Liver (tissue), 3 donors: ENCODE measurements at regions not wholly inside any gene's neighbourhood (a gene's known extent, or its start where the extent isn't known, plus 50 kb on each side); places are given as distances from the start of the nearest gene placed in this dataset.

Experiments used
- EGR1 ChIP-seq, 2 donors: IDR thresholded peaks; 2 replicates each; pipeline ENCODE4 v1.6.1; 2016 to 2018; ENCODE audit warnings: antibody characterized with exemption in 2 of 2, low read depth in 2 of 2
- FOXA1 ChIP-seq: IDR thresholded peaks from 2 replicates; pipeline ENCODE4 v1.6.1; 2016; ENCODE audit warnings: antibody characterized with exemption
- GABPA ChIP-seq, 2 donors: IDR thresholded peaks in 1 of 2; conservative IDR thresholded peaks in 1 of 2; 2 replicates each; pipeline ENCODE4 v1.6.1; 2016; ENCODE audit warnings: antibody characterized with exemption in 2 of 2, mild to moderate bottlenecking in 1 of 2, moderate library complexity in 1 of 2
- HNF4G ChIP-seq: IDR thresholded peaks from 2 replicates; pipeline ENCODE4 v1.6.1; 2016; ENCODE audit warnings: antibody characterized with exemption
- JUND ChIP-seq, 2 donors: IDR thresholded peaks; 2 replicates each; pipeline ENCODE4 v1.6.1; 2016; ENCODE audit warnings: antibody characterized with exemption in 2 of 2
- RAD21 ChIP-seq, 2 donors: IDR thresholded peaks; 2 replicates each; pipeline ENCODE4 v1.6.1; 2016; ENCODE audit warnings: antibody characterized with exemption in 2 of 2, mild to moderate bottlenecking in 2 of 2
- RXRA ChIP-seq, 2 donors: IDR thresholded peaks; 2 replicates each; pipeline ENCODE4 v1.6.1; 2017 to 2018; ENCODE audit warnings: antibody characterized with exemption in 2 of 2, mild to moderate bottlenecking in 1 of 2
- YY1 ChIP-seq: IDR thresholded peaks from 2 replicates; pipeline ENCODE4 v1.6.1; 2016; ENCODE audit warnings: antibody characterized with exemption, mild to moderate bottlenecking
- TF ChIP-seq, protein P1 (sequence below): fragments of 150-350 bp; IDR thresholded peaks from 2 replicates; pipeline ENCODE4 v1.5.1; 2017; ENCODE audit warnings: improper control_type of control experiment, low read depth, low read length; ENCODE audit not compliant: missing input control
- TF ChIP-seq, protein P2 (sequence below): IDR thresholded peaks from 2 replicates; pipeline ENCODE4 v1.6.1; 2016; ENCODE audit warnings: antibody characterized with exemption, mild to moderate bottlenecking
- TF ChIP-seq, protein P3 (sequence below): IDR thresholded peaks from 2 replicates; pipeline ENCODE4 v1.6.1; 2016; ENCODE audit warnings: antibody characterized with exemption
- TF ChIP-seq, protein P4 (sequence below): IDR thresholded peaks from 2 replicates; pipeline ENCODE4 v1.6.1; 2016; ENCODE audit warnings: antibody characterized with exemption
- TF ChIP-seq, protein P5 (sequence below): IDR thresholded peaks from 2 replicates; pipeline ENCODE4 v1.6.1; 2016; ENCODE audit warnings: antibody characterized with exemption
- donor health status: healthy.
- donor health status: healthy.

DNA sequence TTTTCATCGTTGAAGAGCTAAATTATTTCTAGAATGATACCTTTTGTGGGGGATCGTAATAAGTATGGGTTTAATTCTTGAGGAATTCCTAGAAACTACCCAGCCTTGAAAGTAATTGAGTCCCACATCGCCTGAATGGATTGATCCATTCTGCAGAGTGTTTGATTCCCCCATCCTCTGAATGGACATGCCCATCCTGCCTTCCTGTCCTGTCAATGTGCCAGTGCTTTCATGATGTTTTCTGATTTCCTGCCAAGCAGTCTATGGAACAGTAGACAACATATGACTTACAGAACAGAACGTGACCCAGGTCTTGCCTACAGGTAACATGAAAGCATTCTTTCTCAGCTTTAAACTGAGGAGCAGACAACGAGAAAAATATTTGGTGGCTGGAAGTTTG is 319.2 kb downstream of the DRD1 start:
- TF ChIP-seq, protein P1, sequence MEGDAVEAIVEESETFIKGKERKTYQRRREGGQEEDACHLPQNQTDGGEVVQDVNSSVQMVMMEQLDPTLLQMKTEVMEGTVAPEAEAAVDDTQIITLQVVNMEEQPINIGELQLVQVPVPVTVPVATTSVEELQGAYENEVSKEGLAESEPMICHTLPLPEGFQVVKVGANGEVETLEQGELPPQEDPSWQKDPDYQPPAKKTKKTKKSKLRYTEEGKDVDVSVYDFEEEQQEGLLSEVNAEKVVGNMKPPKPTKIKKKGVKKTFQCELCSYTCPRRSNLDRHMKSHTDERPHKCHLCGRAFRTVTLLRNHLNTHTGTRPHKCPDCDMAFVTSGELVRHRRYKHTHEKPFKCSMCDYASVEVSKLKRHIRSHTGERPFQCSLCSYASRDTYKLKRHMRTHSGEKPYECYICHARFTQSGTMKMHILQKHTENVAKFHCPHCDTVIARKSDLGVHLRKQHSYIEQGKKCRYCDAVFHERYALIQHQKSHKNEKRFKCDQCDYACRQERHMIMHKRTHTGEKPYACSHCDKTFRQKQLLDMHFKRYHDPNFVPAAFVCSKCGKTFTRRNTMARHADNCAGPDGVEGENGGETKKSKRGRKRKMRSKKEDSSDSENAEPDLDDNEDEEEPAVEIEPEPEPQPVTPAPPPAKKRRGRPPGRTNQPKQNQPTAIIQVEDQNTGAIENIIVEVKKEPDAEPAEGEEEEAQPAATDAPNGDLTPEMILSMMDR = no peak
- TF ChIP-seq, protein P2, sequence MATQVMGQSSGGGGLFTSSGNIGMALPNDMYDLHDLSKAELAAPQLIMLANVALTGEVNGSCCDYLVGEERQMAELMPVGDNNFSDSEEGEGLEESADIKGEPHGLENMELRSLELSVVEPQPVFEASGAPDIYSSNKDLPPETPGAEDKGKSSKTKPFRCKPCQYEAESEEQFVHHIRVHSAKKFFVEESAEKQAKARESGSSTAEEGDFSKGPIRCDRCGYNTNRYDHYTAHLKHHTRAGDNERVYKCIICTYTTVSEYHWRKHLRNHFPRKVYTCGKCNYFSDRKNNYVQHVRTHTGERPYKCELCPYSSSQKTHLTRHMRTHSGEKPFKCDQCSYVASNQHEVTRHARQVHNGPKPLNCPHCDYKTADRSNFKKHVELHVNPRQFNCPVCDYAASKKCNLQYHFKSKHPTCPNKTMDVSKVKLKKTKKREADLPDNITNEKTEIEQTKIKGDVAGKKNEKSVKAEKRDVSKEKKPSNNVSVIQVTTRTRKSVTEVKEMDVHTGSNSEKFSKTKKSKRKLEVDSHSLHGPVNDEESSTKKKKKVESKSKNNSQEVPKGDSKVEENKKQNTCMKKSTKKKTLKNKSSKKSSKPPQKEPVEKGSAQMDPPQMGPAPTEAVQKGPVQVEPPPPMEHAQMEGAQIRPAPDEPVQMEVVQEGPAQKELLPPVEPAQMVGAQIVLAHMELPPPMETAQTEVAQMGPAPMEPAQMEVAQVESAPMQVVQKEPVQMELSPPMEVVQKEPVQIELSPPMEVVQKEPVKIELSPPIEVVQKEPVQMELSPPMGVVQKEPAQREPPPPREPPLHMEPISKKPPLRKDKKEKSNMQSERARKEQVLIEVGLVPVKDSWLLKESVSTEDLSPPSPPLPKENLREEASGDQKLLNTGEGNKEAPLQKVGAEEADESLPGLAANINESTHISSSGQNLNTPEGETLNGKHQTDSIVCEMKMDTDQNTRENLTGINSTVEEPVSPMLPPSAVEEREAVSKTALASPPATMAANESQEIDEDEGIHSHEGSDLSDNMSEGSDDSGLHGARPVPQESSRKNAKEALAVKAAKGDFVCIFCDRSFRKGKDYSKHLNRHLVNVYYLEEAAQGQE = no peak
- no peak for TF ChIP-seq HNF4G
- no peak for TF ChIP-seq YY1
- no peak for TF ChIP-seq RAD21 (IDR thresholded peaks at IDR 0.05)
- TF ChIP-seq, protein P3, sequence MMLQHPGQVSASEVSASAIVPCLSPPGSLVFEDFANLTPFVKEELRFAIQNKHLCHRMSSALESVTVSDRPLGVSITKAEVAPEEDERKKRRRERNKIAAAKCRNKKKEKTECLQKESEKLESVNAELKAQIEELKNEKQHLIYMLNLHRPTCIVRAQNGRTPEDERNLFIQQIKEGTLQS = no peak
- TF ChIP-seq, protein P4, sequence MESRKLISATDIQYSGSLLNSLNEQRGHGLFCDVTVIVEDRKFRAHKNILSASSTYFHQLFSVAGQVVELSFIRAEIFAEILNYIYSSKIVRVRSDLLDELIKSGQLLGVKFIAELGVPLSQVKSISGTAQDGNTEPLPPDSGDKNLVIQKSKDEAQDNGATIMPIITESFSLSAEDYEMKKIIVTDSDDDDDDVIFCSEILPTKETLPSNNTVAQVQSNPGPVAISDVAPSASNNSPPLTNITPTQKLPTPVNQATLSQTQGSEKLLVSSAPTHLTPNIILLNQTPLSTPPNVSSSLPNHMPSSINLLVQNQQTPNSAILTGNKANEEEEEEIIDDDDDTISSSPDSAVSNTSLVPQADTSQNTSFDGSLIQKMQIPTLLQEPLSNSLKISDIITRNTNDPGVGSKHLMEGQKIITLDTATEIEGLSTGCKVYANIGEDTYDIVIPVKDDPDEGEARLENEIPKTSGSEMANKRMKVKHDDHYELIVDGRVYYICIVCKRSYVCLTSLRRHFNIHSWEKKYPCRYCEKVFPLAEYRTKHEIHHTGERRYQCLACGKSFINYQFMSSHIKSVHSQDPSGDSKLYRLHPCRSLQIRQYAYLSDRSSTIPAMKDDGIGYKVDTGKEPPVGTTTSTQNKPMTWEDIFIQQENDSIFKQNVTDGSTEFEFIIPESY = no peak
- TF ChIP-seq FOXA1 = no peak
- TF ChIP-seq EGR1 (IDR thresholded peaks at IDR 0.05; ENCODE audit: low read depth in 2 of 2) = no peak
- no peak for TF ChIP-seq GABPA (IDR thresholded peaks at IDR 0.05 in 1 of 2, conservative IDR thresholded peaks at IDR 0.05 in 1 of 2)
- TF ChIP-seq RXRA (IDR thresholded peaks at IDR 0.05) = no peak
- TF ChIP-seq, protein P5, sequence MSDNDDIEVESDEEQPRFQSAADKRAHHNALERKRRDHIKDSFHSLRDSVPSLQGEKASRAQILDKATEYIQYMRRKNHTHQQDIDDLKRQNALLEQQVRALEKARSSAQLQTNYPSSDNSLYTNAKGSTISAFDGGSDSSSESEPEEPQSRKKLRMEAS = no peak
- TF ChIP-seq JUND (IDR thresholded peaks at IDR 0.05) = no peak
